GM19452 (cell line): ENCODE measurements at regions not wholly inside any gene's neighbourhood (a gene's known extent, or its start where the extent isn't known, plus 50 kb on each side); places are given as distances from the start of the nearest gene placed in this dataset.
"Not testable (repeated sequence)": the region's sequence is repeated elsewhere in the genome, so short reads cannot be mapped to it uniquely, and the experiment has no call there.

Experiments used
- ATAC-seq: cut with Tn5 transposase; IDR thresholded peaks from one replicate; pipeline ENCODE4 v1.9.1; 2021; ENCODE audit not compliant: unreplicated experiment

- ATAC-seq: no peak
Measured at GRCh38 chr4:126468144-126468543, 1153.4 kb downstream of the FAT4 start.

GRCh38 chr4:126470862-126471261 is 1156.1 kb downstream of the FAT4 start:
- ATAC-seq: no peak

GRCh38 chr4:126475730-126476129 is 1157.0 kb upstream of the INTU start:
- ATAC-seq: no peak

GRCh38 chr4:126479709-126480108 is 1153.0 kb upstream of the INTU start:
- no peak for ATAC-seq

GRCh38 chr4:126482311-126482710 is 1150.4 kb upstream of the INTU start:
- no peak for ATAC-seq

GRCh38 chr4:126486377-126486776 is 1146.4 kb upstream of the INTU start:
- no peak for ATAC-seq

- no peak for ATAC-seq
Measured at GRCh38 chr4:126489826-126490463, 1142.8 kb upstream of the INTU start.

GRCh38 chr4:126495163-126495752 is 1137.5 kb upstream of the INTU start:
- ATAC-seq: no peak

GRCh38 chr4:126512979-126513378 is 1119.8 kb upstream of the INTU start:
- no peak for ATAC-seq

- no peak for ATAC-seq
Measured at GRCh38 chr4:126513596-126513995, 1119.2 kb upstream of the INTU start.

GRCh38 chr4:126520731-126521130 is 1112.0 kb upstream of the INTU start:
- no peak for ATAC-seq

GRCh38 chr4:126525400-126525799 is 1107.4 kb upstream of the INTU start:
- ATAC-seq: not testable (repeated sequence)

- no peak for ATAC-seq
Measured at GRCh38 chr4:126526335-126526734, 1106.4 kb upstream of the INTU start.

- ATAC-seq: no peak
Measured at GRCh38 chr4:126529997-126530396, 1102.8 kb upstream of the INTU start.

- no peak for ATAC-seq
Measured at GRCh38 chr4:126530996-126531585, 1101.7 kb upstream of the INTU start.

GRCh38 chr4:126532527-126532926 is 1100.2 kb upstream of the INTU start:
- ATAC-seq: no peak

GRCh38 chr4:126533146-126533805 is 1099.5 kb upstream of the INTU start:
- ATAC-seq: no peak

GRCh38 chr4:126539771-126540170 is 1093.0 kb upstream of the INTU start:
- no peak for ATAC-seq

- ATAC-seq: no peak
Measured at GRCh38 chr4:126541820-126542219, 1090.9 kb upstream of the INTU start.

- no peak for ATAC-seq
Measured at GRCh38 chr4:126544276-126544675, 1088.5 kb upstream of the INTU start.

GRCh38 chr4:126546197-126546596 is 1086.6 kb upstream of the INTU start:
- ATAC-seq: not testable (repeated sequence)

GRCh38 chr4:126547352-126547751 is 1085.4 kb upstream of the INTU start:
- ATAC-seq: no peak
